HG02840 (cell line): ENCODE measurements at regions not wholly inside any gene's neighbourhood (a gene's known extent, or its start where the extent isn't known, plus 50 kb on each side); places are given as distances from the start of the nearest gene placed in this dataset.
"Not testable (repeated sequence)": the region's sequence is repeated elsewhere in the genome, so short reads cannot be mapped to it uniquely, and the experiment has no call there.

Experiments
- ATAC-seq: cut with Tn5 transposase; IDR thresholded peaks from one replicate; pipeline ENCODE4 v1.9.1; 2021; ENCODE audit warnings: mild to moderate bottlenecking, moderate library complexity, moderate number of reproducible peaks; ENCODE audit not compliant: unreplicated experiment, low FRiP score

DNA sequence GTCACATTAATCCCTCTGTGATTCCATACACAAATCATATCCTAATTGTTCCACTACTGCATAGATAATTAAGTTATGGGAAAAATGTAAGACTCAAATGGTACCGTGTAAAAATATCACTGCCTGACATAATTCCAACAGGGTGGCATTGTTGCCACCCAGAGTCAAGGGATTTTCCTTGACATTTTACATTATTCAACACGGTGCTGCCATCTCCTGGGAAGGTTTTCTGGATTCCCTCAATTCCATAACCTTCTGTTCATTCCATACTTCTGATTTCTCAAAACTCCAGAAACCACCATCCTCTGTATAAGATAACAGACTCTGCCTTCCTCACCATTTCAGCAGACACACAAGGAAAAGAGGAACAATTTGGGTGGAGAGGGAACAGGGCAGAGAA, 495.9 kb downstream of the XPNPEP1 start:
- no peak for ATAC-seq

DNA sequence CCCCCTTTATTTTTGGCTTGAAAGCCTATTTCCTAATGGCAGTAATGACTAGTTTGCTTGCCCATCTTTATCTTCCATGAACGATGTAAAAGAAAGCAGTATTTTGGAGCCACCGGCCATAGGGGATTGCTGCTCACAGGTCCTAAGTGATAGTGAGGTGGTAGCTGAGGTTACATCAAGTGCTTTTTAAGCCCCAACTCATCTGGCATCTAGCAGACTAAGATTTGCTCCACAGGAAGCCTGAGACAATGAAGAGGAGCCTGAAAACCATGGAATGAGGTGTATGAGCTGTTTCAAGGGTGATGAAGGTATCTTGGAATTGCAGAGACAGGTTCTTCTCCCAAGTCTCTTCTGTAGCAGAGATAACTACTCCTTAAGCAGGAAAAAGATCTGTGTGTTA, 496.3 kb downstream of the XPNPEP1 start:
- no peak for ATAC-seq

DNA sequence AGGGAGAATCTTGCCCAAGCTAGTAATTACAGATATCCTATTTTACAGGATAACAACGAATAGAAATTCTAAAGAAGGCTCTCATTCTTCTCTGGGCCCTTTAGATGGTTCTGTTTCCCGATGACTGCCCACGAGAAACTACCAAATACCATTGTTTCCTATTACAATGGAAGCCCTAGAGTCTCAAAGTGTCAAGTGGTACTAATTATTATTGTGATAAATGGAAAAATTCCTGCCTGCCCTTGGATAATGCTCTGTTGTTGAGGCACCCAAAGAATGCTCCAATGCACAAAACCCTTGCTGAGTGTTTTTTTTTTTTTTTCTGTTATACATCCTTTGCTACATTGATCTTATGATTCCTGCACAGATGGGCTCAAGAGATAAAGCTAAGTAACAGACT, 504.5 kb downstream of the XPNPEP1 start:
- no peak for ATAC-seq

DNA sequence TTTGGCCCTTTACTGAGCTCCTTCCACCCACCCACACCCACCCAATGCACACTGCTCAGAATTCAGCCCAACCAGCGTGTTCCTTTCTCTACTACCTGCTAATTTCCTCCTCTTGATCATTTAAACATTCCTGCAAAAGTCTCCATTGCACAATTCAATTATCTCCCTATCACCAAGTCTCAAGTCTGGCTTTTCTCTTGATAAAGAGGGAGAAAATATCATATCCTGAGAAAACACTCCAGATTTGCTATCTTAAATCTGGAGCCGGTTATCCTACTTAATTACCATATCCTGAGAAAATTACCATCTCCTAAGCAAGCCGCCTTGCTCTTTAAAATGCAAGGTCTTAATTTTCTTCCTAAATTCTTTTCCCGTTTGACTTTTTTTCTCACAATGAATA, 505.5 kb downstream of the XPNPEP1 start:
- no peak for ATAC-seq

DNA sequence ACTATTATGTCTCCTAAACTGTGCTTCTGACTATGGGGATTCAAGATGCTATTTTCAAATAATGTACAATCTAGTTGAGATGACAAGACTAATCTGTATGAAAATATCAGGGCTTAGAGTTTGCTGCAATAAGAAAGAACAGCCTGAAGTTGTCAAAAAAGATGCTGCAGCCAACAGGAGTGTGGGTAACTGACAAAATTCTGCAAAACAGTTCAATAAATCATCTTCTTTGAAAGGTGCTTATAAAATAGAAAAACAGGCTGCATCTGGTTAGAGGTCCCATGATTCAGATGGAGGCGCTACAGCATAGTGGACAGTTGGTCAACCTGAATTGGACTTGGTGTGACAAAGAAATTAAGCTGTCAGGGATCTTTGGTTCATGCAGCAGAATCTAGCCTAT, 511.0 kb downstream of the XPNPEP1 start:
- ATAC-seq: no peak

DNA sequence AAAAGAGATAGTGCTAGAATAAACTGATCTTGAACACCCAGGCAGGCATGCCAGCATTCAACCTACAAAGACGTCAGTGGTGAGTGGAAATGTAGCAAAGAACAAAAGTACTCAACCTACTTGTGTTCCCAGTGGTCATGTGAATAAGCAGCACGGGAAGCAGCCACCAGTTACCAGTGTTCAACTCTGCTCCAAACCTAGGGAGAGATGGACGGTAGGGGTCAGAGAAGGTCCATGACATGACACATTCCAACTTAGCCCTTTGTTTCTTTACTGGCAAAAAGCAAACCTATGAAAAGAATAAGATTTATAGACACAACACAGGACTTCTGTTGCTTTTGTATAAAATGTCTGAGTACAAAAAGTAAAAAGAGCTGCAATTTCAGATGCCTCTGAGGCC, 511.4 kb downstream of the XPNPEP1 start:
- ATAC-seq: no peak

DNA sequence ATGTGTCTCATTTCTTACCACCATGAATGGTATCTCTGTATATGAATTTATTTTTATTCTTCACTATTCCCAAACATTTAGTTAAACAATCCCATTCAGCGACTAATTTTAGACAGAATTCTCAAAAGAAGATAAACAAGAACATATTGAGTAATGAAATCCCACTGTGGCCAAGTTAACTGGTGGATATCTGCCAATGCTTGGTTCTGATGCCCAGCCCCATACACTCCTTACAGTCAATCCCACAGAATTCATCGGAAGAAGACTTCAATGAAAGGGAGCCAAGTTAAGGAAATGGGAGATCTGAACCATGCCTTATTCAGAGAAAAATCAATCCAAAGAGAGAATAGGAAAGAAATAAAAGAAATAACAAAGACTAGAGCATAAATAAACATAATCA, 518.0 kb downstream of the XPNPEP1 start:
- no peak for ATAC-seq

DNA sequence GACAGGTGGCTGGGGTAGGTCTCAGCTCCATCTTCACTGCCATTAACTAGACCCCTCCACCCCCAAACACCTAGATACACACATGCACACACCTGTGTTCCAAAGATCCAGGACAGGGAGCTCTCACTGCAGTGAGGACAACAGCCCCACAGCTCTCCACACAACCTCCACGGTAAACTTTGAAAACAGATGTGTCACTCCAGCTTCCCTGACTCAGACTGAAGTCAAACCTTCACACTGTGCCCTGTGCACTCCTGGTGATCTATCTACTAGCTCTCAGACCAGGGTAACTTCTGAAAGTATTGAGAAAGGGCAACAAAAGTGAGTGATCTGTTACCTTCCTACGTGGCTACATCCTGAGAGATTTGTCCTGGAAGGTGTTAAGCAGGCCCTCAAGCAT, 519.8 kb downstream of the XPNPEP1 start:
- ATAC-seq: no peak

DNA sequence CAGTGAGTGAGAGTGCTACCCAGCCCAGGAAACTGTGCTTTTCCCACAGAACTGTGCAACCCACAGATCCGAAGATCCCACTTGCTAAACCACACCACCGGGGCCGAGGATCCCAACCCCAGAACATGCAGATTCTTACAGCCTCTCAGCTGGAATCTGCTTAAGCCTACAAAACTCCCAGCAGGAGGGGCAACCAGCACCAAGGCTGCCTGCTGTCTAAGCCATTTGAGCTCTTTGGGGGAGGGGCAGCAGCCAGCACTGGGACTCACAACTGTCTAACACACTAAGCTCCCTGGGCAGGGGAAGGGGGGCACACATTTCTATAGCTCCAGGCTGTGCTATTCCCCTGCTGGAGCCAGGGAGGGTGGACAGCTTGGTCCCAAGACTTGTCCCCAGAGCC, 529.9 kb downstream of the XPNPEP1 start:
- no peak for ATAC-seq

DNA sequence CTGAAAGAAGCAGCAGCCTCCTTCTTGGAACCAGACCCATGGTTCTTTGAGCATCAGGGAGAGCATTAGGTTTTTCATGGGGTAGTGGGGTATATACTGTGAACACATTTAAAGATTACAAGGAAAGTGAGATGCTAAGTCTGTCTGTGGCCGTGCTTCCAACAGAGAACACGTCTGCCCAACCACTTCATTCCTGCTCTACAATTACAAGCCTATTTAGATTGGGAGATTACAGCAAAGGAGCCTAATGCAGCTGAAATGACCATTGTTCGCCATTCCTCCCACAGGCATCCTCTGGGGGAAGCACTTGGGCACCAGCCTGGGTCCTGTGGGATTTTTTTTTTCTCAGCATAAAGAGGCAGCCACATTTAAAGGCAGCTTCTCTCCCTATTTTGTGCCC, 536.4 kb downstream of the XPNPEP1 start:
- ATAC-seq: no peak

DNA sequence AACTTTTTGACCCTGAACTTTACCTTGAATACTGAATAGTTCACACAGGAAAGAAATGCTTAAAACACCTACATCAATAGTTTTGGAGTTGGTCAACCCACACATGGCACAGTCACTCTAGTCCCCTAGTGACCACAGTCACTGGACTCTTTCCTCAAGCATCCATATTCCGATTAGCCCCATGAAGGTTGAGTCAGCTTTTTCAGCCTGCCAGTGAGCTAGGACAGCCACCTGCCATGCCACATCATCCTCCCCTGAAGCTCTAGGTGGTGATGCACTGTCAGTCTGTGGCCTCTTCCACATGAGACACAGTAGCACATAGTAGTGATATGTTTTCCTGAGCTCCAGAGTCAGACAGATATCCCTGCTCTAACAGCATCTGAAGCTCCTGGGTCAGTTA, 537.2 kb downstream of the XPNPEP1 start:
- ATAC-seq: no peak

DNA sequence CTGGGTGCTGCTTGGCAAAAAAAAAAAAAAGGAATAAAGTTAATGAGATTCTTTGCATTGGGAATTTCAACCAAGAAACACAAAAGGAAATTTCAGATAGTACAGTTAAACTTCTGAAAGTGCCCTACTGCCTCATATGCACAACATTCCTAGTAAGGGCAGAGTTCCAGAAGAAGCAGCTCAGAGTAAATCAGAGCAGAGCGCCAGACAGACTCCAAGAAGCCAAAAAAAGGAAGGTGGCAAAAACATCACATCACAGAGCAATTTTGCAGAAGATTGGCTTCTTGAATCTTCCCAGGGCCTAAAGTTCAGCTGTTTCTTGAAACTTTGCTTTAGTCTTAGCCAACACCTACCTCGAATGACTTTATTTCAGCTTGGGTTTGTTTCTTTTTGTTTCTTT, 544.1 kb downstream of the XPNPEP1 start:
- ATAC-seq: no peak

DNA sequence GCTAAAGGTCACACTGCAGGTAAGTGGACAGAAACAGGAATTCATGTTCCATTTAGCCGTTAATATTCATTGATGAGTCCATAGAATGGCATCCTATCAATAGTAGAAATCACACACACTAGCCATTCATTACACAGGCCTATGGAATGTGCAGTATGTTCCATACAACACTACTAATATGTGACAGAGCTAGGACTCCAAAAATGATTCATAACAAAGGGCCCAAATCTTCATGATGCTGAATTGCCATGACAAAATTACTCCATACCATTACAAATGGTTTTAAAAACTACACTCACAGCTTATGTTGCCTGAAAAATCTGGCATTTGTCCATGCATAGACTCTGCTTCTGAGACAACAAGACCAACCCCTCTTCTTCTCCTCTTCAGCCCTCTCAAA, 549.1 kb downstream of the XPNPEP1 start:
- no peak for ATAC-seq

DNA sequence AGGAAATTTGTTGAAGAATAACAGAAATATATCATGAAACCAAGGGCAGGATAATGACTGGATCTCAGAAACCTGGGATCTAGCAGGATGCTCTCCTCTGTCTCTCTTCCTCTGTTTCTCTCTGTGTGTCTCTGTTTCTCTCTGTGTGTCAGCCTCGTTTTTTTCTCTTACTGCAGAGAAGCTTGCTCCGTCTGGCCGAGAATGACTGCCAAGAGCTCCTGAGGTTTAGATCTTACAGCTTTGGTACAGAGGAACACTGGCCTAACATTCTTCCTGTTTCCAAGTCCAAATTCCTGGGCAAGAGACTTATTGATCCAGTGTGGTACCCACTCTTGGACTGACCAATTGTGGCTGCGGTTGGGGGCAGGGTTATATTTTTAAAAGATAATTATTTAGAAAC, 564.0 kb downstream of the XPNPEP1 start:
- ATAC-seq: no peak

DNA sequence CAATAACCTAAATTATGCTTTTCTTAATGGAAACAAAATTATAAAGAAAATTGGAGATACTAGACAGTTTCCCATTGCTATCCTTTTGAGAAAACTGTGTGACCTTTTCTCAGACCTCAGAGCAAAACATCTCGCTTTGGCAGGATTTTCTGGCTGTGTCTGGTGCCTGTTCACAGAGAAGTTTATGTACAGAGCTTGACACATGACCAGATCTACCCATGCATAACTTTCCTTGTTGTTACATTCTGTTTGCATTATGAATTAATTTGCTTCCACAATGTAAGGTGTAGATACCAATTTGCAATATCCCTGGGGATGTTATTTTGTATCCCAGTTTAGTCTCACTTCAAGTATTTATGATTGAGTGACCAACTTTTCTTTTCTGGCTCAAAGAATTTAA, 565.0 kb downstream of the XPNPEP1 start:
- ATAC-seq: no peak

DNA sequence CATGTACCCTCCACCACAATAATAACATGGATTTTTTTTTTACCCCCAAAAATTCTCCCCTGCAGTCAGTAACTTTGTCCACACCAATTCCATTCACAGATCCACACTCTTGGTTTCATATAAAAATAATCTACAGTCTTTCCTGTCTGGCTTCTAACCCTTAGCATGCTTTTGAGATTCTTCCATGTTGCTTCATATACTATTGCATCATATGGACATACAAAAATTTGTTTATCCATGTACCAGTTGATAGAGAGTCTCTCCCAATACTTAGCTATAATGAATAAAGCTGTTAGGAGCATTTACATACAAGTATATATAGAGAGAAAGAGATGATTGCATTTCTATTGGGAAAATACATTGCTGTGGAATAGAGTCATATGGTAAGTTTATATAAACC, 575.0 kb downstream of the XPNPEP1 start:
- ATAC-seq: no peak

DNA sequence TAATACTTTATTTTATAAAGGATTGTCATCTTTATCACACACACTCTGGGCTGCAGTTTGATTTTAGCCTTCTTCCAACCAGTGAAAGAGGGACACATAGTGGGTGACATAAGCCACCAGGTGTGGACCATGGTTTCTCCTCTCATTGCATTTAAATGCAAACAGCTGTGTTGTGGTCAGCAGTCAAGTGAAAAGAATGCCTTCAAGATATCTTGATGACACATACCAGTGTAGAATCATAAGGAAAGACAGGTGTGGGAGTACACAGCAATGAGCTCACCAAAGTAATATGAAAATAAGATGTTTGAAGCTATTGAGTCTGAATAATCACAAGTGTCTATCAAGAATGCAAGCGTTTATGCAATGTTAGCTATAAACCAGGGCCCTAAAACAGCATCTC, 580.0 kb downstream of the XPNPEP1 start:
- ATAC-seq: no peak

DNA sequence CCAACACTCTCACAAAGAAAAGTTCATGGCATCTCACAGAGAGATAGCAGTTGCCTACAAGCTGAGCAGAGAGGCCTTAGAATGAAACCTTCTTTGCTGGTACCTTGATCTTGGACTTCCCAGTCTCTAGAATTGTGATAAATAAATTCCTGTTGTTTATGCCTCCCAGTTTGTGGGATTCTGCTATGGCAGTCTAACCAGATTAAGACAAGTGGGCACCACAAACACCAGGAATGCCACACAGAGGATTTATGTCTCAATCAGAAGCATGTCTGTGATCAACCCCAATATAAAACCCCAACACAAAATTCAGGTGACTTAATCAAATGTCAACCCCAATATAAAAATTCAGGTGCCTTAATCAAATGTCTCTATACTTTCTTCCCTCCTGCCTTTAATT, 581.3 kb downstream of the XPNPEP1 start:
- ATAC-seq: no peak

DNA sequence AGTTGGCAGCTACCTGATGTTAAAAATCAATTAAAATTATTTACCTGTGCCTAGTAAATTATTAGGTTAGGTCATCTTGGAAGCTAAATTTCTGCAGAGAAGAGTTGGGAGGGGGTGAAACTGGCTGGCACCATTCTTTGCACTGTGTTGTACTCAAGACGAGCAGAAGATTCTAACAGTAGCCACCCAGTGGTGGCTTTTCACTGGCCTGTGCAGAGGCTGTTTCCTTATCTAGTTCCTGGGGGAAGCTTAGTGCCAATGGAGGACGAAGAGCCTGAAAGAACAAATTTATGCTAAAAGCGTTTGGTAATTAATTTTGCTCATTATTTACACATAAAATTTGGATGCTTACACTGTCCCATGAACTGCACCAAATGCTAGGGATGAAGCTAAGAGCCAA, 595.3 kb downstream of the XPNPEP1 start:
- ATAC-seq: no peak

DNA sequence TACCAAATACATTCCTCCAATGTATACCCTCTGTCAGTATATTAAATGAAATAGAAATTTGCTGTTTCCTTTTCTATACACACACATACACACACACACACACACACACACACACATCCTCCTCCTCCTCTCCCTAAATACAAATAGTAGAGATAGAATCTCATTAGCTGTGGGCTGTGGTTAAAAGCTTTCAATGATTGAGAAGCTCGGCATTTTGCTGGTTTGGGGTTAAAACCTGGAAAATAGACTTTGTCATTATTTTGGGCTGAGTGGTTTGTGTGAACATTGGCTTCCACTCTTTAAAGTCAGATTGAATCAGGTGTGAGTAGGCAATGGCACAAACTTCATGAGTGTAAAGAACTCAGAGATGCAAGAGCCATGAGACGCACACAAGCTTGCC, 596.0 kb downstream of the XPNPEP1 start:
- no peak for ATAC-seq

DNA sequence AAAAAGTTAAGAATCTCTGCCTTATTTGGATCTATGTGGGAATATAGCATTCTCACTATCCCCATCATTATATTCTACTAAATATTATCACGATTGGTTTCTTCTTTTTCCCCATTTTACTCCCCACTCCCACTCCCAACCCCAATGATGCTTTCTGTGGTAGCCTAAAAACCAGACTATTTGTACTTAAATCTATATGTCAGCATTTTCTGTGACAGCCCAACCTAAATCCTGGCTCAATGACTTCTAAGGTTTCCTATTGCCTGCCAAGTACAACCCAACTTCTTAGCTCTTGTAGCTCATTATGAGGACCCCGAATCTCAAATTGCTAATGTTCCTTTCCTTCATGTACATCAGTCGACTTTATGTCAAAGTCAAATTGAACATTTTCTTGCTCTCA, 598.6 kb downstream of the XPNPEP1 start:
- no peak for ATAC-seq

DNA sequence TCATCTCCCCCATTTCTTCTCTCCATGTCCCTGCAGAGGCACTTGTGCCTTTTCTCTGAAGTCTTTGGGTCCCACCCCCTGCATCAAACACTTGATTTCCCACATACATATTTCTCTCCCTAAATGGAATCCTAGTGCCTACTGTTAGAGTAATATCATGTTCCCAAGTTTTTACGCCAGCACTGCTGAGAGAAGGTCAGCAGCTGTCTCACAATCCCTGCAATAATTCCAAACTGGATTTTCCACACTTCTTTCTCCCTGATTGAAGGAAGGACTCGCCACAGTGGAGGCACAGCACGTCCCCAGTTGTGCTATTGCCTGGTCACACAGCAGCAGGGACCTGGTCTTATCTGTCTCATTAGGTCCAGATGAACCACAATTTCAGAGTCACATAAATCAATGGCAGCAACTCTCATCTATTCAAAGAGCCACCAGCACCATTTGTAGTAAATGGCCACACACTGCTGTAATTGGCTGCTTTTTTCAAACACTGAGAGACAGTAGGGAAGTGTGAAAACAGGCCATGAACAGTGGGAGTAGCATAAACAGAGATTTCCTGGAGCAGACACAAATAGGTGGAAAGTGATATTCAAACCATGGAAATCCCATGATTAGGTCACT, 605.5 kb downstream of the XPNPEP1 start:
- ATAC-seq: no peak

DNA sequence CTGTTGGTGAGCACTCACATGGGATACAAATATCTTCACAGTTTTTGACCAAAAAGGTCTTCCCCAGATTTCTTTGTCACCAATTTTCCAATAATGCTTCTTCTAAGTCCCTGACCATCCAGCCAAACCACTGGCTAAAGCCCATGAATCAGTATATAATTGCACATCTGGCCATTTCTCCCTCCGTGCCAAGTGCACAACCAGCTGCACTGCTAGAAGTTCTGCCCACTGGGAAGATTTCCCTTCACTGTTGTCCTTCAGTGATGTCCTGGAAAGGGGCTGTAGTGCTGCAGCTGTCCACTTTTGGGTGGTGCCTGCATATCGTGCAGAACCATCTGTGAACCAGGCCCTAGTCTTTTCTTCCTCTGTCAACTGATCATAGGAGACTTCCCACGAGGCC, 609.3 kb downstream of the XPNPEP1 start:
- not testable (repeated sequence) for ATAC-seq
